SU-DHL-6 (cell line): ENCODE measurements at regions not wholly inside any gene's neighbourhood (a gene's known extent, or its start where the extent isn't known, plus 50 kb on each side); places are given as distances from the start of the nearest gene placed in this dataset.
"Not testable (repeated sequence)": the region's sequence is repeated elsewhere in the genome, so short reads cannot be mapped to it uniquely, and the experiment has no call there.

ENCODE experiments used
- CTCF ChIP-seq: fragments of 200-600 bp; sonication (generic); IDR thresholded peaks from one replicate; pipeline ENCODE4 v1.5.1; 2017; ENCODE audit warnings: antibody characterized with exemption, mild to moderate bottlenecking, low read length, moderate library complexity; ENCODE audit not compliant: insufficient read depth, poor library complexity, severe bottlenecking
- EZH2phosphoT487 ChIP-seq: fragments of 200-600 bp; sonication (generic), shearing (Covaris generic); conservative IDR thresholded peaks from 2 replicates; pipeline ENCODE4 v1.6.1; 2018; ENCODE audit warnings: mild to moderate bottlenecking, antibody characterized with exemption, low read length, moderate library complexity, mixed read lengths

GRCh38 chrX:55396836-55397235, 55.1 kb upstream of the MAGEH1 start:
- not testable (repeated sequence) for TF ChIP-seq CTCF, EZH2phosphoT487
